GM19324 (cell line): ENCODE measurements at regions not wholly inside any gene's neighbourhood (a gene's known extent, or its start where the extent isn't known, plus 50 kb on each side); places are given as distances from the start of the nearest gene placed in this dataset.

Experiments
- ATAC-seq: cut with Tn5 transposase; IDR thresholded peaks from one replicate; pipeline ENCODE4 v1.9.1; 2021; ENCODE audit warnings: mild to moderate bottlenecking, moderate library complexity; ENCODE audit not compliant: unreplicated experiment, low FRiP score

GRCh38 chr18:55093808-55094207 is 134.5 kb upstream of the CCDC68 start:
- no peak for ATAC-seq

- ATAC-seq: no peak
Observed at GRCh38 chr18:55093295-55093694, 134.0 kb upstream of the CCDC68 start.

GRCh38 chr18:55092166-55092565 is 132.9 kb upstream of the CCDC68 start:
- ATAC-seq: no peak

GRCh38 chr18:55090564-55091188 is 131.4 kb upstream of the CCDC68 start:
- no peak for ATAC-seq

GRCh38 chr18:55089610-55090009 is 130.3 kb upstream of the CCDC68 start:
- no peak for ATAC-seq

- no peak for ATAC-seq
Observed at GRCh38 chr18:55088561-55088960, 129.3 kb upstream of the CCDC68 start.

- peak; percentile 44 for ATAC-seq
Observed at GRCh38 chr18:55088000-55088401, 128.7 kb upstream of the CCDC68 start.

- ATAC-seq: no peak
Observed at GRCh38 chr18:55086906-55087305, 127.6 kb upstream of the CCDC68 start.

- no peak for ATAC-seq
Observed at GRCh38 chr18:55085557-55086285, 126.5 kb upstream of the CCDC68 start.

GRCh38 chr18:55084550-55084949 is 125.3 kb upstream of the CCDC68 start:
- no peak for ATAC-seq

GRCh38 chr18:55083461-55083860 is 124.2 kb upstream of the CCDC68 start:
- ATAC-seq: no peak

- ATAC-seq: no peak
Observed at GRCh38 chr18:55079481-55080355, 120.5 kb upstream of the CCDC68 start.

- ATAC-seq: no peak
Observed at GRCh38 chr18:55079067-55079466, 119.8 kb upstream of the CCDC68 start.

- ATAC-seq: no peak
Observed at GRCh38 chr18:55078303-55078932, 119.2 kb upstream of the CCDC68 start.

GRCh38 chr18:55076643-55077218 is 117.5 kb upstream of the CCDC68 start:
- ATAC-seq: no peak

GRCh38 chr18:55073834-55074233 is 114.6 kb upstream of the CCDC68 start:
- no peak for ATAC-seq

GRCh38 chr18:55073116-55073515 is 113.9 kb upstream of the CCDC68 start:
- no peak for ATAC-seq

GRCh38 chr18:55072698-55073097 is 113.4 kb upstream of the CCDC68 start:
- ATAC-seq: no peak

GRCh38 chr18:55072181-55072580 is 112.9 kb upstream of the CCDC68 start:
- ATAC-seq: no peak

GRCh38 chr18:55069497-55069896 is 110.2 kb upstream of the CCDC68 start:
- peak; percentile 73 for ATAC-seq
